HepG2 (cell line): ENCODE measurements at regions not wholly inside any gene's neighbourhood (a gene's known extent, or its start where the extent isn't known, plus 50 kb on each side); places are given as distances from the start of the nearest gene placed in this dataset.

Experiments
- CCDC6 ChIP-seq: sonication (generic); formaldehyde crosslinking; IDR thresholded peaks from 2 replicates; pipeline ENCODE4 v1.8.1; 2022; ENCODE audit warnings: mild to moderate bottlenecking, missing genetic modification reagents, moderate library complexity
- EHMT2 ChIP-seq: fragments of 200-600 bp; sonication (generic); IDR thresholded peaks from 2 replicates; pipeline ENCODE4 v1.7.0; 2017; ENCODE audit warnings: antibody characterized with exemption, low read depth, low read length, borderline replicate concordance
- HCFC1 ChIP-seq: fragments of 150-350 bp; IDR thresholded peaks from 2 replicates; pipeline ENCODE4 v1.6.1; 2014; ENCODE audit warnings: low read depth, low read length
- HNRNPH1 ChIP-seq: fragments of 200-400 bp; formaldehyde crosslinking; optimal IDR thresholded peaks from 2 replicates; pipeline ENCODE3; 2017; ENCODE audit warnings: mild to moderate bottlenecking, low read depth, low read length
- KLF9 ChIP-seq: IDR thresholded peaks from 2 replicates; pipeline ENCODE4 v1.6.1; 2016; ENCODE audit warnings: low read depth
- MAX ChIP-seq: IDR thresholded peaks from 2 replicates; pipeline ENCODE4 v1.6.1; 2012; ENCODE audit warnings: inconsistent platforms
- MIXL1 ChIP-seq: IDR thresholded peaks from 2 replicates; pipeline ENCODE4 v1.6.1; 2016
- PAF1 ChIP-seq: IDR thresholded peaks from 2 replicates; pipeline ENCODE4 v1.6.1; 2016; ENCODE audit warnings: missing genetic modification reagents, missing compliant biosample characterization
- POLR2A ChIP-seq, 2 experiments: IDR thresholded peaks; 2 replicates each; pipeline ENCODE4 v1.6.1; 2011; ENCODE audit warnings: low read depth in 2 of 2, low read length in 2 of 2, mild to moderate bottlenecking in 1 of 2, moderate library complexity in 1 of 2; ENCODE audit not compliant: insufficient read depth in 1 of 2
- RFX5 ChIP-seq: IDR thresholded peaks from 2 replicates; pipeline ENCODE4 v1.6.1; 2011; ENCODE audit warnings: low read depth, low read length, improper control_type of control experiment
- SALL1 ChIP-seq: sonication (generic); formaldehyde crosslinking; IDR thresholded peaks from 2 replicates; pipeline ENCODE4 v1.8.0; 2022; ENCODE audit warnings: mild to moderate bottlenecking, missing genetic modification reagents
- SMYD3 ChIP-seq: sonication (generic); formaldehyde crosslinking; IDR thresholded peaks from 2 replicates; pipeline ENCODE4 v1.8.1; 2023; ENCODE audit warnings: mild to moderate bottlenecking, missing genetic modification reagents
- TAF1 ChIP-seq: sonication (generic); formaldehyde crosslinking; IDR thresholded peaks from 2 replicates; pipeline ENCODE4 v1.4.0; 2020; ENCODE audit warnings: missing genetic modification reagents
- TERF1 ChIP-seq: sonication (generic); formaldehyde crosslinking; IDR thresholded peaks from 2 replicates; pipeline ENCODE4 v1.8.0; 2022; ENCODE audit warnings: mild to moderate bottlenecking, missing genetic modification reagents, moderate library complexity
- TMF1 ChIP-seq: sonication (generic); formaldehyde crosslinking; IDR thresholded peaks from 2 replicates; pipeline ENCODE4 v1.8.1; 2022; ENCODE audit warnings: low read depth, missing genetic modification reagents
- TRIM24 ChIP-seq: sonication (generic); formaldehyde crosslinking; IDR thresholded peaks from 2 replicates; pipeline ENCODE4 v1.8.0; 2022; ENCODE audit warnings: mild to moderate bottlenecking, missing genetic modification reagents
- ZBTB21 ChIP-seq: sonication (generic); formaldehyde crosslinking; IDR thresholded peaks from 2 replicates; pipeline ENCODE4 v1.4.0; 2020; ENCODE audit warnings: missing genetic modification reagents
- ZNF30 ChIP-seq: sonication (generic); formaldehyde crosslinking; IDR thresholded peaks from 2 replicates; pipeline ENCODE4 v1.5.0; 2020; ENCODE audit warnings: mild to moderate bottlenecking, missing genetic modification reagents
- ZNF407 ChIP-seq: sonication (generic); formaldehyde crosslinking; IDR thresholded peaks from one replicate; pipeline ENCODE4 v1.5.1; 2020; ENCODE audit warnings: mild to moderate bottlenecking, missing genetic modification reagents; ENCODE audit errors: not compliant biosample characterization
- ZNF430 ChIP-seq: sonication (generic); formaldehyde crosslinking; IDR thresholded peaks from 2 replicates; pipeline ENCODE4 v1.9.0; 2021; ENCODE audit warnings: mild to moderate bottlenecking, missing genetic modification reagents
- ZNF670 ChIP-seq: sonication (generic); formaldehyde crosslinking; IDR thresholded peaks from 2 replicates; pipeline ENCODE4 v1.8.0; 2022; ENCODE audit warnings: mild to moderate bottlenecking, missing genetic modification reagents, borderline replicate concordance
- ZNF678 ChIP-seq: sonication (generic); formaldehyde crosslinking; IDR thresholded peaks from 2 replicates; pipeline ENCODE4 v1.4.0; 2020; ENCODE audit warnings: mild to moderate bottlenecking, missing genetic modification reagents
- ZNF746 ChIP-seq: sonication (generic); formaldehyde crosslinking; IDR thresholded peaks from 2 replicates; pipeline ENCODE4 v1.8.0; 2022; ENCODE audit warnings: mild to moderate bottlenecking, missing genetic modification reagents
- ZSCAN20 ChIP-seq: sonication (generic); formaldehyde crosslinking; IDR thresholded peaks from 2 replicates; pipeline ENCODE4 v1.4.0; 2020; ENCODE audit warnings: missing genetic modification reagents, mild to moderate bottlenecking, borderline replicate concordance
- TF ChIP-seq, protein P1 (sequence below): sonication (generic); formaldehyde crosslinking; IDR thresholded peaks from 2 replicates; pipeline ENCODE4 v1.4.0; 2020; ENCODE audit warnings: mild to moderate bottlenecking, missing genetic modification reagents

GRCh38 chr17:13420878-13421277 lies 180.9 kb downstream of the HS3ST3A1 start (continued):
- TF ChIP-seq, protein P1, sequence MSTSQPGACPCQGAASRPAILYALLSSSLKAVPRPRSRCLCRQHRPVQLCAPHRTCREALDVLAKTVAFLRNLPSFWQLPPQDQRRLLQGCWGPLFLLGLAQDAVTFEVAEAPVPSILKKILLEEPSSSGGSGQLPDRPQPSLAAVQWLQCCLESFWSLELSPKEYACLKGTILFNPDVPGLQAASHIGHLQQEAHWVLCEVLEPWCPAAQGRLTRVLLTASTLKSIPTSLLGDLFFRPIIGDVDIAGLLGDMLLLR (CRISPR knock-in tag): no peak
- TF ChIP-seq SALL1 (peak; percentile 82; the same call in 1 of the 2 replicates), ZNF407 (CRISPR knock-in tag) (no peak), CCDC6 (CRISPR knock-in tag) (no peak), EHMT2 (peak; percentile 65; the same call in 1 of the 2 replicates), ZSCAN20 (CRISPR knock-in tag) (no peak), TMF1 (CRISPR knock-in tag) (no peak), ZNF430 (no peak), ZNF30 (CRISPR knock-in tag) (no peak), MIXL1 (CRISPR knock-in tag) (peak; percentile 95), TAF1 (no peak), RFX5 (no peak; the same call in 1 of the 2 replicates), ZNF670 (CRISPR knock-in tag) (0 out of 2 replicates have a peak, but pooled peaks have one; percentile 55), HCFC1 (no peak), ZNF678 (CRISPR knock-in tag) (no peak), ZBTB21 (CRISPR knock-in tag) (peak; percentile 28; the same call in 1 of the 2 replicates), HNRNPH1 (no peak), TRIM24 (peak; percentile 96), KLF9 (CRISPR knock-in tag) (no peak), ZNF746 (CRISPR knock-in tag) (no peak), POLR2A (IDR thresholded peaks at IDR 0.05; ENCODE audit: insufficient read depth in 1 of 2, low read depth in 2 of 2, low read length in 2 of 2) (no peak), SMYD3 (CRISPR knock-in tag) (no peak), PAF1 (CRISPR knock-in tag) (no peak), MAX (peak; percentile 32; the same call in 1 of the 2 replicates), TERF1 (CRISPR knock-in tag) (no peak)
